ENCODE measurements at regions not wholly inside any gene's neighbourhood (a gene's known extent, or its start where the extent isn't known, plus 50 kb on each side); places are given as distances from the start of the nearest gene placed in this dataset.

DNA sequence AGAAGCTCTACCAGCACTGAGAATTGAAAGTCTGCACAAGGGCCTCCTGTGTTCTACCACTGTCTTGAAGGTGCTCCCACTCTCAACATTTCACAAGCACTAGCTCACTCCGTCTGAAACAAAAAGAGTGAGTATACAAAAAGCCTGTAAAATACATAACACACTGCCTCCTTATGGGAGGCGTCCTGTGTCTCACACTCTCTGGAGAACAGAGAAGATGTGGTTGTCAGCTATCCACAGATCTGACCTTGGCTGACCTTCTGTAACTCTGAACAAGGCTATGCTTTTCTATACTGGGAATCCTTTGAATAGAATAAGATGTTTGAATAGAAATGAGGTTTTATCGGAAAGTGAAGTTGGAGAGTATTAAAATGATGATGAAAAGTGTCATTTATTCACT lies 171.3 kb upstream of the TMEM45B start:
- Histone ChIP-seq H3K4me1 (ENCODE audit: insufficient read depth, low read length) (no peaks in the 10 kb centered on the region), H3K23me2 (ENCODE audit: insufficient read length, low read depth, low read length, poor library complexity, severe bottlenecking) (no peaks in the 10 kb centered on the region), H2BK15ac (ENCODE audit: low read depth, low read length) (no peak overlapping the region), H3K56ac (ENCODE audit: insufficient read length, low read depth, low read length) (no peak overlapping the region), H3K4ac (ENCODE audit: low read depth, low read length) (no peak overlapping the region), H3K27ac (ENCODE audit: insufficient read length, low read depth, low read length) (no peak overlapping the region), H3T11ph (ENCODE audit: low read length) (no peak overlapping the region), H2AFZ (ENCODE audit: low read length) (no peak overlapping the region), H4K5ac (ENCODE audit: insufficient read length, low read depth, low read length) (no peak overlapping the region), H3K79me2 (ENCODE audit: insufficient read depth, low read length) (no peaks in the 10 kb centered on the region), H3K27me3 (ENCODE audit: insufficient read depth, low read length) (no peaks in the 10 kb centered on the region), H3K9me3 (ENCODE audit: control insufficient read depth, low read depth, low read length) (no peaks in the 10 kb centered on the region), H3K14ac (ENCODE audit: insufficient read depth, low read length) (no peak overlapping the region), H2BK12ac (ENCODE audit: insufficient read length, low read depth, low read length) (no peak overlapping the region), H2BK20ac (ENCODE audit: low read depth, low read length, poor library complexity, severe bottlenecking) (no peak overlapping the region), H3K4me2 (ENCODE audit: insufficient read depth, insufficient read length, low read length) (no peak overlapping the region), H2AK5ac (ENCODE audit: insufficient read length, low read length) (no peak overlapping the region), H3K23ac (ENCODE audit: insufficient read length, low read depth, low read length) (no peak overlapping the region), H4K91ac (ENCODE audit: insufficient read length, low read depth, low read length) (no peak overlapping the region), H2BK5ac (ENCODE audit: insufficient read length, low read length) (no peak overlapping the region), H3K79me1 (ENCODE audit: insufficient read depth, low read depth, low read length, poor library complexity, severe bottlenecking) (no peaks in the 10 kb centered on the region), H4K8ac (replicated peaks; ENCODE audit: insufficient read length, low read depth, low read length) (no peak overlapping the region), H2BK120ac (ENCODE audit: low read depth, low read length, poor library complexity, severe bottlenecking) (no peak overlapping the region), H3K18ac (ENCODE audit: insufficient read length, low read depth, low read length) (no peak overlapping the region), H4K20me1 (ENCODE audit: control insufficient read depth, insufficient read depth, insufficient read length) (no peaks in the 10 kb centered on the region), H3K9ac (ENCODE audit: extremely low read depth, insufficient read length, low read length) (no peak overlapping the region)
- no peak overlapping the region for H3K27ac Mint-ChIP-seq
- H3K4me3 Mint-ChIP-seq, result no peak overlapping the region
- no peak for DNase-seq
- peaks cover 6% of the 10 kb centered on the region for H3K27me3 Mint-ChIP-seq (ENCODE audit: low read depth)
- TF ChIP-seq, protein P1, sequence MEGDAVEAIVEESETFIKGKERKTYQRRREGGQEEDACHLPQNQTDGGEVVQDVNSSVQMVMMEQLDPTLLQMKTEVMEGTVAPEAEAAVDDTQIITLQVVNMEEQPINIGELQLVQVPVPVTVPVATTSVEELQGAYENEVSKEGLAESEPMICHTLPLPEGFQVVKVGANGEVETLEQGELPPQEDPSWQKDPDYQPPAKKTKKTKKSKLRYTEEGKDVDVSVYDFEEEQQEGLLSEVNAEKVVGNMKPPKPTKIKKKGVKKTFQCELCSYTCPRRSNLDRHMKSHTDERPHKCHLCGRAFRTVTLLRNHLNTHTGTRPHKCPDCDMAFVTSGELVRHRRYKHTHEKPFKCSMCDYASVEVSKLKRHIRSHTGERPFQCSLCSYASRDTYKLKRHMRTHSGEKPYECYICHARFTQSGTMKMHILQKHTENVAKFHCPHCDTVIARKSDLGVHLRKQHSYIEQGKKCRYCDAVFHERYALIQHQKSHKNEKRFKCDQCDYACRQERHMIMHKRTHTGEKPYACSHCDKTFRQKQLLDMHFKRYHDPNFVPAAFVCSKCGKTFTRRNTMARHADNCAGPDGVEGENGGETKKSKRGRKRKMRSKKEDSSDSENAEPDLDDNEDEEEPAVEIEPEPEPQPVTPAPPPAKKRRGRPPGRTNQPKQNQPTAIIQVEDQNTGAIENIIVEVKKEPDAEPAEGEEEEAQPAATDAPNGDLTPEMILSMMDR (conservative IDR thresholded peaks at IDR 0.05), result no peak
- peaks cover 0 to 4% of the 10 kb centered on the region in 2 experiments; a peak in 1 of 4 replicates for H3K4me1 Mint-ChIP-seq
- no peaks in the 10 kb centered on the region for H3K36me3 Mint-ChIP-seq (ENCODE audit: insufficient read depth in 1 of 3, low read depth in 3 of 3)
- WGBS (ENCODE audit: extremely low coverage, insufficient read length, low lambda C conversion rate), result no CpG with 5 or more reads among the region's 3 CpGs
- H3K9me3 Mint-ChIP-seq, result peaks cover 2 to 3% of the 10 kb centered on the region in 2 experiments; a peak in 2 of 5 replicates
